Colonic mucosa (tissue), 4 donors: ENCODE measurements at regions not wholly inside any gene's neighbourhood (a gene's known extent, or its start where the extent isn't known, plus 50 kb on each side); places are given as distances from the start of the nearest gene placed in this dataset.

ENCODE experiments used
- DNase-seq: peaks from one replicate; pipeline ENCODE4 v3.0.0-alpha.2; 2020
- H3K27ac ChIP-seq: fragments of 200-600 bp; one replicate; pipeline ENCODE4 v1.8.0; 2021
- H3K27me3 ChIP-seq: fragments of 200-600 bp; one replicate; pipeline ENCODE4 v1.8.0; 2021
- H3K36me3 ChIP-seq: fragments of 200-600 bp; one replicate; pipeline ENCODE4 v1.8.0; 2021
- H3K4me1 ChIP-seq: fragments of 200-600 bp; one replicate; pipeline ENCODE4 v1.8.0; 2021; ENCODE audit warnings: mild to moderate bottlenecking
- H3K4me3 ChIP-seq: fragments of 200-600 bp; one replicate; pipeline ENCODE4 v1.8.0; 2021
- H3K9ac ChIP-seq, 2 donors: one replicate each; pipeline ENCODE4 v1.7.0; 2013; ENCODE audit warnings: control low read depth in 2 of 2, low read depth in 2 of 2, low read length in 2 of 2
- H3K9me3 ChIP-seq: fragments of 200-600 bp; one replicate; pipeline ENCODE4 v1.8.0; 2021
- CTCF ChIP-seq: fragments of 200-600 bp; IDR thresholded peaks from one replicate; pipeline ENCODE4 v1.8.0; 2022; ENCODE audit warnings: antibody characterized with exemption, mild to moderate bottlenecking
- intact Hi-C: fragments of 100-400 bp; cut with DNase I; formaldehyde crosslinking; loops from one replicate; pipeline ENCODE4 v1.14.1; 2022
- donor health status: healthy.
- donor health status: DM: no; HTN: no; CAD: no.
- donor health status: DM: no; HTN: no; CAD: no.

- intact Hi-C loops = no loop called here
- Histone ChIP-seq H3K27ac (no peak overlapping the region), H3K9ac (no peak overlapping the region), H3K27me3 (no peaks in the 10 kb centered on the region), H3K4me3 (no peak overlapping the region), H3K4me1 (no peaks in the 10 kb centered on the region), H3K36me3 (no peaks in the 10 kb centered on the region), H3K9me3 (no peaks in the 10 kb centered on the region)
- TF ChIP-seq CTCF = no peak
- no peak for DNase-seq
Observed at GRCh38 chr15:97791824-97792792, 168.4 kb upstream of the ARRDC4 start.

- Histone ChIP-seq H3K9me3 (no peaks in the 10 kb centered on the region), H3K27me3 (no peaks in the 10 kb centered on the region), H3K4me1 (no peaks in the 10 kb centered on the region), H3K9ac (no peak overlapping the region), H3K36me3 (no peaks in the 10 kb centered on the region), H3K27ac (no peak overlapping the region), H3K4me3 (no peak overlapping the region)
- DNase-seq = no peak
- intact Hi-C loops = no loop called here
- no peak for TF ChIP-seq CTCF
Observed at GRCh38 chr15:97804950-97805349, 155.6 kb upstream of the ARRDC4 start.

- Histone ChIP-seq H3K36me3 (no peaks in the 10 kb centered on the region), H3K9me3 (no peaks in the 10 kb centered on the region), H3K27me3 (no peaks in the 10 kb centered on the region), H3K4me3 (no peak overlapping the region), H3K27ac (no peak overlapping the region), H3K4me1 (no peaks in the 10 kb centered on the region), H3K9ac (no peak overlapping the region)
- intact Hi-C loops = no loop called here
- TF ChIP-seq CTCF = no peak
- DNase-seq = no peak
Observed at GRCh38 chr15:97806766-97807165, 153.7 kb upstream of the ARRDC4 start.

GRCh38 chr15:97815835-97816234 is 144.7 kb upstream of the ARRDC4 start:
- Histone ChIP-seq H3K9me3 (no peaks in the 10 kb centered on the region), H3K36me3 (no peaks in the 10 kb centered on the region), H3K27ac (no peak overlapping the region), H3K4me3 (no peak overlapping the region), H3K9ac (no peak overlapping the region), H3K4me1 (no peaks in the 10 kb centered on the region), H3K27me3 (no peaks in the 10 kb centered on the region)
- TF ChIP-seq CTCF = no peak
- intact Hi-C loops = no loop called here
- DNase-seq = no peak

GRCh38 chr15:97817276-97817890 is 143.1 kb upstream of the ARRDC4 start:
- Histone ChIP-seq H3K27ac (no peak overlapping the region), H3K27me3 (no peaks in the 10 kb centered on the region), H3K4me1 (no peaks in the 10 kb centered on the region), H3K9ac (no peak overlapping the region), H3K9me3 (no peaks in the 10 kb centered on the region), H3K36me3 (no peaks in the 10 kb centered on the region), H3K4me3 (no peak overlapping the region)
- intact Hi-C loops = no loop called here
- TF ChIP-seq CTCF = no peak
- no peak for DNase-seq
